SH-SY5Y (cell line): ENCODE measurements at regions not wholly inside any gene's neighbourhood (a gene's known extent, or its start where the extent isn't known, plus 50 kb on each side); places are given as distances from the start of the nearest gene placed in this dataset.

Source experiments
- GATA2 ChIP-seq: IDR thresholded peaks from 2 replicates; pipeline ENCODE4 v1.6.1; 2011; ENCODE audit warnings: mild to moderate bottlenecking, low read depth, low read length
- GATA3 ChIP-seq: IDR thresholded peaks from 2 replicates; pipeline ENCODE4 v1.6.1; 2011; ENCODE audit warnings: low read depth, mild to moderate bottlenecking, low read length, moderate library complexity

DNA sequence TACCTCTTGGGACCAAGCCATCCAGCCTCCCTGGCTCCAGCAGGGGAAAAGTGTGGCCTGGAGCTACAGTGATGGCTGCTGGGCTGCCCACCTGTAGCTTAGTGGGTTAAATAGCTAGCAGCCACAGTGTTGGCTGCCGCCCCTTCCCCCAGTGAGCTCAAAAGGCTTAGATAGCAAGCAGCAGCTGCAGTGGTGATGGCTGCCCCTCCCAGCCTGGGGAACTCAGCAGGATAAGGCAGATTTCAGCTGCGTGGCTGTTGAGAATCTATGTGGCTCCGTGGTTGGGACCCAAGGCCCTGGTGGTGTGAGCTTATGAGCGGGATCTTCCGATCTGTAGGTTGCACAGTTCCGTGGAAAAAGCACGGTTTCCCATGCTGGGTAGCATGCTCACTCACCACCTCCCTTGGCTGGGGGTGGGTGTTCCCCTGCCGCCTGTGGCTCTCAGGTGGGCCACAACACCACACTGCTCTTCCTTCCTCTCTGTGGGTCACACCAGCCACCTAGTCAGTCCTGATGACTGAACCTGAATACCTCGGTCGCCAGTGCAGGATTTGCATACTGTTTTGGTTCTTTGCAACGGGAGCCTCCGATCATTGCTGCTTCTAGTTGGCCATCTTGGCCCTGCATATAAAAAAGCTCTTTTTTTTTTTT, 946.5 kb upstream of the FAM98A start:
- TF ChIP-seq GATA2 (no peak), GATA3 (no peak)
